GM12878 (cell line): ENCODE measurements at regions not wholly inside any gene's neighbourhood (a gene's known extent, or its start where the extent isn't known, plus 50 kb on each side); places are given as distances from the start of the nearest gene placed in this dataset.

Source experiments
- ATAC-seq: fragments of 200-7000 bp; cut with Tn5 transposase; 3 replicates; pipeline ENCODE4 v1.9.1; 2020; ENCODE audit warnings: mild to moderate bottlenecking, moderate library complexity
- BruUV-seq: library from RNA; stranded (reverse); fragments of 400-500 nt; replicated peaks from 2 replicates; lab custom pipeline; 2021; lab: Mats Ljungman, UMichigan
- CTCF ChIA-PET: fragments of 300-600 bp; sonication (Branson Sonifier 250); formaldehyde crosslinking; extraction: SDS; loops from one replicate; lab custom pipeline; 2021; ENCODE audit warnings: inconsistent platforms; lab: Yijun Ruan, JAX
- POLR2A ChIA-PET: fragments of 350-600 bp; formaldehyde crosslinking; extraction: SDS; loops from one replicate; lab custom pipeline; 2021; ENCODE audit warnings: inconsistent platforms; lab: Charles Lee
- RAD21 ChIA-PET: fragments of 300-600 bp; sonication (Branson Sonifier 250); formaldehyde crosslinking; loops from one replicate; lab custom pipeline; 2023; ENCODE audit warnings: antibody characterized with exemption; ENCODE audit not compliant: unreplicated experiment; lab: Charles Lee
- SMC1A ChIA-PET: fragments of 300-600 bp; sonication (Branson Sonifier 250); formaldehyde crosslinking; loops from one replicate; lab custom pipeline; 2023; ENCODE audit not compliant: unreplicated experiment, uncharacterized antibody; lab: Charles Lee
- DNase-seq: peaks from one replicate; pipeline ENCODE4 v3.0.0-alpha.2; 2011; ENCODE audit warnings: low read depth, low spot score
- FAIRE-seq: peaks from 3 replicates; lab custom pipeline; 2011; peaks lifted over from hg19 to GRCh38; lab: Jason Lieb, UNC
- H2AFZ ChIP-seq: 2 replicates; pipeline ENCODE4 v1.6.0; 2011; ENCODE audit warnings: low read depth, low read length, control low read depth; ENCODE audit not compliant: control insufficient read depth
- H3K27ac ChIP-seq: 2 replicates; pipeline ENCODE4 v1.5.1; 2011; ENCODE audit warnings: control low read depth; ENCODE audit not compliant: control insufficient read depth, insufficient read depth
- H3K27me3 ChIP-seq, 2 experiments: replicated peaks in 1 of 2; 2 replicates each; pipeline versions ENCODE4 v1.6.0 to v1.6.1; 2011; ENCODE audit warnings: low read length in 1 of 2; ENCODE audit not compliant: control insufficient read depth in 2 of 2, insufficient read depth in 2 of 2
- H3K36me3 ChIP-seq, 2 experiments: 2 replicates each; pipeline ENCODE4 v1.5.1; 2011; ENCODE audit warnings: low read length in 1 of 2; ENCODE audit not compliant: control insufficient read depth in 2 of 2, insufficient read depth in 2 of 2
- H3K4me1 ChIP-seq: 2 replicates; pipeline ENCODE4 v1.6.1; 2011; ENCODE audit warnings: mild to moderate bottlenecking, low read length, moderate library complexity, mixed read lengths; ENCODE audit not compliant: control insufficient read depth, insufficient read depth
- H3K4me2 ChIP-seq: 2 replicates; pipeline ENCODE4 v1.6.0; 2011; ENCODE audit warnings: control low read depth; ENCODE audit not compliant: control insufficient read depth, insufficient read depth
- H3K4me3 ChIP-seq: fragments of 200-600 bp; sonication (generic); 2 replicates; pipeline ENCODE4 v1.5.1; 2016
- H3K79me2 ChIP-seq: 2 replicates; pipeline ENCODE4 v1.6.0; 2011; ENCODE audit warnings: low read length; ENCODE audit not compliant: control insufficient read depth, insufficient read depth
- H3K9ac ChIP-seq: 2 replicates; pipeline ENCODE4 v1.8.0; 2011; ENCODE audit warnings: low read length, control low read depth, mixed read lengths; ENCODE audit not compliant: control insufficient read depth, insufficient read depth
- H3K9me3 ChIP-seq: replicated peaks from 3 replicates; pipeline ENCODE4 v1.5.1; 2011; ENCODE audit warnings: mild to moderate bottlenecking, low read length; ENCODE audit not compliant: control insufficient read depth, insufficient read depth
- H4K20me1 ChIP-seq: 2 replicates; pipeline ENCODE4 v1.6.0; 2011; ENCODE audit not compliant: control insufficient read depth, insufficient read depth
- POU2F2 ChIP-seq: IDR thresholded peaks from 3 replicates; pipeline ENCODE4 v1.6.1; 2011; ENCODE audit warnings: low read depth, mild to moderate bottlenecking, low read length, borderline replicate concordance
- SPI1 ChIP-seq: IDR thresholded peaks from 2 replicates; pipeline ENCODE4 v1.6.1; 2011; ENCODE audit warnings: low read depth, mild to moderate bottlenecking, low read length, moderate library complexity, borderline replicate concordance; ENCODE audit not compliant: insufficient read depth
- ZNF274 ChIP-seq: IDR thresholded peaks from one replicate; pipeline ENCODE4 v1.8.0; 2011; ENCODE audit not compliant: insufficient read length, insufficient read depth
- WGBS: methylation state at CpG from one replicate; pipeline ENCODE4 v1.1.6; 2016; ENCODE audit warnings: low lambda C conversion rate; ENCODE audit not compliant: insufficient replicate concordance, insufficient coverage; ENCODE audit errors: missing lambda C conversion rate; 5-methylcytosine and 5-hydroxymethylcytosine counted together
- in situ Hi-C: fragments of 300-500 bp; cut with MboI; formaldehyde crosslinking; loops from 9 replicates; pipeline ENCODE4 v1.14.3; 2018; ENCODE audit warnings: mixed read lengths
- intact Hi-C: fragments of 100-400 bp; cut with micrococcal nuclease; formaldehyde crosslinking; loops from one replicate; pipeline ENCODE4 v1.14.2; 2022; ENCODE audit not compliant: unreplicated experiment
- TF ChIP-seq, protein P1 (sequence below): fragments of 450-650 bp; IDR thresholded peaks from 2 replicates; pipeline ENCODE4 v1.6.1; 2017; ENCODE audit warnings: low read depth, mild to moderate bottlenecking, moderate library complexity
- TF ChIP-seq, protein P2 (sequence below): IDR thresholded peaks from 2 replicates; pipeline ENCODE4 v1.6.1; 2012; ENCODE audit warnings: low read depth, low read length, improper control_type of control experiment
- TF ChIP-seq, protein P3 (sequence below): fragments of 450-650 bp; IDR thresholded peaks from 2 replicates; pipeline ENCODE4 v1.6.1; 2016; ENCODE audit warnings: mild to moderate bottlenecking
- TF ChIP-seq, protein P4 (sequence below): IDR thresholded peaks from 2 replicates; pipeline ENCODE4 v1.6.1; 2012; ENCODE audit warnings: low read depth, low read length, improper control_type of control experiment

DNA sequence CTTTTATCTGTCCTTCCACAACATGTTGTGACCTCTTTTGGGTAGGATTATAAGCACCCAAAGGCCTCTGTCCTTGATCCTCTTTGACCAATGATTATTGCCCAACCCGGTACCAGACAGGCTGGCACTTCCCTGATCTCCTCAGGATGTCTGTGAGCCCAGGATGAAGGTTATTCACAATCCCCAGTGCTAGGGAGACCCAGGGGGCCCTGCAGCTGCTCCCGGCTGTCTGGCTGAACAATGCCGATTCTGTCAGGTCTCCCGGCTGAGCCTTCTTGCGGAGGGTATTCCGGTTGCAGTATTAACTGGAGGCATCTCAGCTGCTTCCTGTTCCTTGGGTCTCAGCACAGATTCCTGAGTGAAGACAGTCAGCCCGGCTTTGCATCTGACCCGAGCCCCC is 71.2 kb upstream of the CDON start:
- intact Hi-C loops: no loop called here
- TF ChIP-seq SPI1 (no peak), POU2F2 (no peak), ZNF274 (no peak)
- TF ChIP-seq, protein P1, sequence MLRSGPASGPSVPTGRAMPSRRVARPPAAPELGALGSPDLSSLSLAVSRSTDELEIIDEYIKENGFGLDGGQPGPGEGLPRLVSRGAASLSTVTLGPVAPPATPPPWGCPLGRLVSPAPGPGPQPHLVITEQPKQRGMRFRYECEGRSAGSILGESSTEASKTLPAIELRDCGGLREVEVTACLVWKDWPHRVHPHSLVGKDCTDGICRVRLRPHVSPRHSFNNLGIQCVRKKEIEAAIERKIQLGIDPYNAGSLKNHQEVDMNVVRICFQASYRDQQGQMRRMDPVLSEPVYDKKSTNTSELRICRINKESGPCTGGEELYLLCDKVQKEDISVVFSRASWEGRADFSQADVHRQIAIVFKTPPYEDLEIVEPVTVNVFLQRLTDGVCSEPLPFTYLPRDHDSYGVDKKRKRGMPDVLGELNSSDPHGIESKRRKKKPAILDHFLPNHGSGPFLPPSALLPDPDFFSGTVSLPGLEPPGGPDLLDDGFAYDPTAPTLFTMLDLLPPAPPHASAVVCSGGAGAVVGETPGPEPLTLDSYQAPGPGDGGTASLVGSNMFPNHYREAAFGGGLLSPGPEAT: no peak
- TF ChIP-seq, protein P2, sequence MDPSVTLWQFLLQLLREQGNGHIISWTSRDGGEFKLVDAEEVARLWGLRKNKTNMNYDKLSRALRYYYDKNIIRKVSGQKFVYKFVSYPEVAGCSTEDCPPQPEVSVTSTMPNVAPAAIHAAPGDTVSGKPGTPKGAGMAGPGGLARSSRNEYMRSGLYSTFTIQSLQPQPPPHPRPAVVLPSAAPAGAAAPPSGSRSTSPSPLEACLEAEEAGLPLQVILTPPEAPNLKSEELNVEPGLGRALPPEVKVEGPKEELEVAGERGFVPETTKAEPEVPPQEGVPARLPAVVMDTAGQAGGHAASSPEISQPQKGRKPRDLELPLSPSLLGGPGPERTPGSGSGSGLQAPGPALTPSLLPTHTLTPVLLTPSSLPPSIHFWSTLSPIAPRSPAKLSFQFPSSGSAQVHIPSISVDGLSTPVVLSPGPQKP: no peak
- TF ChIP-seq, protein P3, sequence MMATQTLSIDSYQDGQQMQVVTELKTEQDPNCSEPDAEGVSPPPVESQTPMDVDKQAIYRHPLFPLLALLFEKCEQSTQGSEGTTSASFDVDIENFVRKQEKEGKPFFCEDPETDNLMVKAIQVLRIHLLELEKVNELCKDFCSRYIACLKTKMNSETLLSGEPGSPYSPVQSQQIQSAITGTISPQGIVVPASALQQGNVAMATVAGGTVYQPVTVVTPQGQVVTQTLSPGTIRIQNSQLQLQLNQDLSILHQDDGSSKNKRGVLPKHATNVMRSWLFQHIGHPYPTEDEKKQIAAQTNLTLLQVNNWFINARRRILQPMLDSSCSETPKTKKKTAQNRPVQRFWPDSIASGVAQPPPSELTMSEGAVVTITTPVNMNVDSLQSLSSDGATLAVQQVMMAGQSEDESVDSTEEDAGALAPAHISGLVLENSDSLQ: no peak
- TF ChIP-seq, protein P4, sequence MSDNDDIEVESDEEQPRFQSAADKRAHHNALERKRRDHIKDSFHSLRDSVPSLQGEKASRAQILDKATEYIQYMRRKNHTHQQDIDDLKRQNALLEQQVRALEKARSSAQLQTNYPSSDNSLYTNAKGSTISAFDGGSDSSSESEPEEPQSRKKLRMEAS: no peak
- H3K4me1 ChIP-seq: no peaks in the 10 kb centered on the region
- no peaks in the 10 kb centered on the region for H3K9me3 ChIP-seq
- ATAC-seq (no peak), DNase-seq (no peak), FAIRE-seq (no peak)
- no peak overlapping the region for H3K4me3 ChIP-seq
- H3K79me2 ChIP-seq: no peaks in the 10 kb centered on the region
- BruUV-seq: no TSS peak
- no peak overlapping the region for H3K9ac ChIP-seq
- H3K4me2 ChIP-seq: no peak overlapping the region
- H3K27ac ChIP-seq: no peak overlapping the region
- SMC1A ChIA-PET: interaction anchor here (0.9 to 1.7 kb wide), 2 partner anchors 10 to 21 kb away, joined by 3 to 6 read pairs; no protein-coding TSS in a partner anchor
- 39% methylated on average over 8 of the region's 8 CpGs for WGBS
- in situ Hi-C loops: no loop called here
- POLR2A ChIA-PET: no interaction called here
- no peaks in the 10 kb centered on the region for H4K20me1 ChIP-seq
- no peaks in the 10 kb centered on the region; a peak in 3 of 4 replicates for H3K27me3 ChIP-seq
- H3K36me3 ChIP-seq: no peaks in the 10 kb centered on the region
- H2AFZ ChIP-seq: no peak overlapping the region
- RAD21 ChIA-PET: interaction anchor here (0.6 kb wide), 1 partner anchor 20 kb away, joined by 5 read pairs; no protein-coding TSS in a partner anchor
- CTCF ChIA-PET: interaction anchor here (0.6 kb wide), 1 partner anchor 1996 kb away, joined by 3 read pairs; no protein-coding TSS in a partner anchor
